ENCODE measurements at regions not wholly inside any gene's neighbourhood (a gene's known extent, or its start where the extent isn't known, plus 50 kb on each side); places are given as distances from the start of the nearest gene placed in this dataset.

DNA sequence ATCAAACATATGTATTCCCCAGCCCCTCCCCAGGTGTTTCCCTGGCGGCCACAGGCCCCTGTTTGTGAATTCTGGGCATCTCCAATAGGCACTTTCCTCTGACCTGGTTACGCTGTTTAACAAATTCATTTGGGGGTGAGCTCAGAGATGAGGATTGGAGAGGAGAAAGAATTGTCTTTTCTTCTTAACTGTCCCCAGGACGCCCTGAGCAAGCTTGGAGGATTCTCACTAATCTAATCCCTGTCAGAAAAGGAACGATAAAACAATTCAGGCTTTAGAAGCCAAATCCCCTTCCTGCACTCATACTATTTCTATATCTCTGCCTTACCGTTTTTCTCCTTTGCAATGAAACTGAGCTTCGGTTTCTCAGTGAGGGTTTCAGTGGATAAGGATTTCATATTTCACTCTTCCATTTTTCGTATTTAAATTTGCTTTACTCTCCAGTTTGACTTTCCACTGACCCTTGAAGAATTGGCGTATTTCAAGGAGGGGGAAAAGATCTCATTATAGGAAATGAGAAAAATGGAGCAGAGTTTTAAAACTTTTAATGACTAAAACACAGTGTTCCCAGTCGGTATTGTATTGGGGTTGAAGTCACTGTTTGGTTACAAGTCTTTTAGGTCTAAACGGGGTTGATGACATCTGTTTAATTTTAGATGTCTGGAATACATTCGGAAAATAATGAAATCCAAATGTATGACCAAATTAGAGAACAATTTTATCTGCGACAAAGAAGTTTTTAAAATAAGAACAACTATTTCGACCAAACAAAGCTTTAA is 180.1 kb downstream of the MACROH2A1 start:
- no peak for DNase-seq (ENCODE audit: low read depth in 2 of 2)

DNA sequence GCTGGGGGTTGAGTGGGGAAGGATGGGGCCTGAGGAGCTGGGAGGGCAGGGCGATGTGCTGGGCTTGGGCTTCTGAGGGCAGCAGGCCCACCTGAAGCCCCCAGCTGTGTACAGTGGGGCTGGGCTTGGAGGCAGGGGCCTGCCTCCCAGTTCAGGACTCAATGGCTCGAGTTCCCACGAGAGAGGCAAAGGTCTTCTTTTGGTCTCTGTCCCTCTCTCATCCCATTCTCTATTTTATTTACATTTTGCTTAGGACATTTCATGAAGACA is 180.6 kb downstream of the MACROH2A1 start:
- no peak for DNase-seq (ENCODE audit: low read depth in 2 of 2)

DNA sequence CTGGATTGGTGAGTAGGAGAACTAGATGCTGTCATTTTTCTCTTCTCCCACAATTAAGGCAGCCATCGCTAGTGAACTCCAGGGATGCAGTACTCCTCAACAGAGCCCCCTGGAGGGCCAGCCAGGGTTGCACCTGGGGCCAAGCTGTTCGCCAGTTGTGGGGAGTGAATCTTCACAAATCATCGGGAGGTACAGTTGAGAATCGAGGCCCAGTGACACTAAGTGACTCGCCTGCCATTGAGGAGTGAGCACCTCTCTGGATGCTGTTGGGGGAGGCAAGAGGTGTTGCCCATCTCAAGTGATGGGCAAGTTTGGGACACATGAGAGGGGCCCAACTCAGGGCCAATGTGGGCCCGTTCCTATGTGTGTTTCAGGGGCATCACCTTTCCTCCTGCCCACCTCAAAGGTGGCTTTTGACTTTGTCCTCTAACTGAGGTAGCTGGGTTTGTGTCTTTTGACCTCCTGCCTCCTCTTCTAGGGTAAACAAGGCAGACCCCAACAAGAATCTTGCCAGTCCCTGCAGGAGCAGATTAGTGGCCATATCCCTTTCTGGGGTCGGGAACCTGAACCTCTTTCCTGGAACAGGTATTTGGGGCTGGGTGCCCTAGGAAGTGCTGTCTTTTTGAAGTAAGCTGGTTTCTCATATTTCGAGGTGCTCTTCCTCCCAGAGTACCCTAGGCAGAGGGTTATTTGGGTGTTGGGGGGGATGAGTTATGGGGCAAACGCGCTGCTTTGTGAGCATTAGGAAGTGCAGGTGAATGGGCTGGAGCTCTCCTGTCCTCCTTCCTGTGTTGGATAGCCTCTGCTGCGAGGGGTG is 181.2 kb downstream of the MACROH2A1 start:
- DNase-seq (ENCODE audit: low read depth in 2 of 2) = no peak

DNA sequence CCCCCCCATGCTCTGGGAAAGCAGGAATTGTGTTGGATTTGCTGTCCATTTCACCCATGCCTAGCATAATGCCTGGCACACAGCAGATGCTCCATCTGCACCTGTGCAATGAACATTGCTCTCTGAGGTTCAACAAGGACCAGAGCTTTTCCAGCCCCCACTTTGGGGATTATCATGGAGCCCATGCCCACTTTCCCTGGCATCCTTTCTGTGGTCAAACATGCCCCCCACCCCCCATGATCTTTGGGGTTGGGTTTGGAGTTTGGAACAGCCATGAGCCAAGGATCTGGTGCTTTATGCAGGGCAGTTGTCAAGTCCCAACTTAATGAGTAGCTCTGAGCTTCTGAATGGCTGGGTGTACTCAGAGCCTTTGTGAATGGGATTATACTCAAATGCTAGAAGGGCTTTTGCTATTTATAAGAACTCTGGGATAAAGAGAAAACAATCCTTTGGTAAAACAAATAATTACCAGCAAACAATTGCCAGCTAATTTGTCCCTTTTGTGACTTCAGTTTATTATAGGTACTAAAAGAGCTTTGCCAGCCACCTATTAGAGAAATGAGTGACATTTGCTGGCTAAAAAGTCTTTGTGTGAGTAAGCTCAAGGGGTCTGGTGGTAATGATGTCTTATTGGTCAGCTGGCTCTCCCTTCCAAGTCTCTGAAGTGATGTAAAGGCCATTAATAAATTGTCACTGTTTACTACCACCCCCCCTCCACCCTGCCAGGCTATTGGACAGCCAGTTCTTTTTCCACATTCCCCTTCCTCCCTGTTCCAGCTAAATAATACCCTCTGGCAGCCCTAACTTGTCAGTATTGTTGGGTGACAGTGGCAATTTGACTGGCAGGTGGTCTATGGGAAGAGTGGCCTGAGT is 182.3 kb downstream of the MACROH2A1 start:
- DNase-seq (ENCODE audit: low read depth in 2 of 2) = no peak

DNA sequence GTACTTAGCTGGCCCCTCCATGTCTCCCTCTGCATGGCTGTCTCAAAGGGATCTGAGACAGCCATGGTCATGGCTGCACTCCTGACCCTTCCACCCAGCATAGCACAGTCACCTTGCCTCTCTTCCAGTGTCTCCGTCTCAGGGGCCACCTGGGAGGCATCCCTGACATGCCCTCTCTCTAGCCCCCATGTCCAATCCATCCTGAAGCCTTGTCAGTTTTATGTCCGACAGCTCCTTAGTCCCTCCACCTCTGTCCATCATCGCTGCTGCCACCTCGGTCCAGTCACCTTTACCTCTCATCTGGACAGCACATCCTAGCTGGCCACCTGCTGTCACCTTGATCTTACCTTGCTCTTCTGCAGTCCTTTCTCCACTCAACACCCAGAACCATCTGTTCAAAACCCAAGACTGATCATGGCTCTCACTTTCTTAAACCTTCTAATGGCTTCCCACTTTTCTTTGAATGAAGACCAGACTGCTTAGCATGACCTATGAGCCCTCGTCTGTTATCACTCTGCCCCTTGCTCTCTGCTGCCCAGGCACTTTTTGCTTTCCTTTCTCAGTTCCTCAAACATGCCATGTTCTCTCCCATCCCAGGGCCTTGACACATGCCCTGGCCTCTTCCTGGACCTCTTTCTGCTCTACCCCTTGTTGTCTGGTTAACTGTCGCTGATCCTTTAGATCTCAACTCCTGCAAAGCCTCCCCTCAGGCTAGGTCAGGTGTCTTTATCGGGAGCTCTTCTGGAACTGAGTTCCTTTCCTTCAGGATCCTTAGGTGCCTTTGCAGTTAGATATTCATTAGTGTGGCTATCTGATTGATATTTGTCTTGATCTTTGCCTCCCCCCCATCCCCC is 181.8 kb upstream of the PITX1 start:
- no peak for DNase-seq (ENCODE audit: low read depth in 2 of 2)

DNA sequence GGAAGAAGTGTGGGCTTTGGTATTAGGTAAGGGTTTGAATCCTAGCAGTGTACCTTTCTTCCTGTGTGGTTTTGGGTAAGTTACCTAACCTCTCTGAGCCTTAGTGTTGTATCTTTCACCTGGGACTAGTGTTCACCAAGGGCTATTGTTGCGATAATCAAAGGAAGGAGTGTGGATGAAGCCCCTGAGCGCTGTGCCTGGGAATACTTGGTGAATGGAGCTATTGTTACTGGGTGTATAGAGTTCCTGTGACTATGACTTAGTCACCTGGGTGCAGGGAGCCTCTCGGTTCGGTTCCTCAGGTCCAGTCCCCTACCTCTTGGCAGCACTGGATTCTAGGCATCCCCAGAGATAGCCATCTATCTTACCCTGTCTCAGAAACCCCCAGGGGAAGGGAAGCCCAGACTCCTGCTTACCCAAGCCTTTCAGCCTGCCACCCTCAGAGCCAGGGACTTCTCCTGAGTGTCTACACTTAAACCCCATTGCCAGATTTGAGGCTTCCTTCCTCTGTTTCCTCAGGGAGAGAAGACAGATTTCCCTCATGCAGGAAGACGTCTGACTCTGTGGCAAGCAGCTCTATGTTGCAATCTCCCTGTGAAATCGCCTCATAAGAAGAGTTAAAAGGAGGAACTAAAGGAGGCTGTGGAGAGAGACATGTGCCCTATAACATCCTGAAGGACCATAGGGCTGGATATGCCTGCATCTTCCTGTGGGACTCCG is 181.0 kb upstream of the PITX1 start:
- DNase-seq (ENCODE audit: low read depth in 2 of 2) = no peak

DNA sequence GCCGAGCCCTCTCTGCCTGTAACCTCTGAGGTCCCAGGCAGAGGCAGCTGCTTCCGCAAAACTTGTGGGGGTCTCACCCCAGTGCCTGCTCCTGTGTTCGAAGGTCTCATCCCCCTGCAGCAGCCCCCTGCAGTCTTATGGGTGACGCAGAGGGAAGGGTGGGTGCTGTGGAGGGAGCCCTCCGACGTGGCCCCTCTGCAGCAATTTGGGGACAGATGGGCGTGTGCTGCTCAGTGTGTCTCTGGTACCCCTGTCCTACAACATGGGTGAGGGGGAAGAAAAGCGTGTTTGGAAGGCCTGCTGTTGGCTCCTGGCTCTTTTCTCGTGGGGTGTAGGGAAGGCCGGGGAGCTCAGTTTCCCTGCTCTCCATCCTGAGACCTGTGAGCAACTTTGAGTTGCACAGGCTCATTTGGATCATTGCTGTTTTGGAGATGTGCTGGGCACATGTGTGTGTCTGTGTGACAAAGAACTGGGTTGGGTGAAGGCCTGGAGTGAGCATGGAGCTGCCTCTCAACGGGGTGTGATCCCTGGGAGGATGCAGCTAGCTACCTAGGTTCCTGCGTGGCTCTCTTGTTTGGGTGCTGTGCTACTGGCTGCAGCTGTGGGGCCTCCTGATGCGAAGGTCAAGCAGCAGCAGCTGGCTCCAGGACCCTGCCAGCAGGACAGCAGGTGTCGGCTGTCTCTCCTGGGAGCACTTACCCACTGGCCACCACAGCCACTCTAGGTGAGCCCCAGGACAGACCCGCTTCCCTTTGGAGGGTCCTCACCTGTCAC is 179.6 kb upstream of the PITX1 start:
- DNase-seq (ENCODE audit: low read depth in 2 of 2) = no peak

DNA sequence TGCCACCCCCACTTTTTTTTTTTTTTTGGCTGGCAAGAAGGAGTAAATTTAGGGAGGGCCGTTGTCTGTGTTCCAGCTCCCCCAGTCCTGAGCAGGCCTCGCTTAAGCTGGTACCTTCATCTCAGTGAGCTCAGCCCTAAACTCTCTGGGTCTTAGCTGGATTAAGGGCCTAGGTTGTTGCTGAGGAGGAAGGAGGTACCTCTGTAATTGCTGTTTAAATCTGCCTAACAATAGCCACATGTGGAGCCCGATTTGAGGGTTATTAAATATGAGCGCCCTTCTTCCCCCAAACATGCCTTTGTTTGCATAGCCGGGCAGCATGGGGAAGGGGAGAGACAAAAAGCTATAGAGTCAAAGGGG is 179.0 kb upstream of the PITX1 start:
- no peak for DNase-seq (ENCODE audit: low read depth in 2 of 2)

DNA sequence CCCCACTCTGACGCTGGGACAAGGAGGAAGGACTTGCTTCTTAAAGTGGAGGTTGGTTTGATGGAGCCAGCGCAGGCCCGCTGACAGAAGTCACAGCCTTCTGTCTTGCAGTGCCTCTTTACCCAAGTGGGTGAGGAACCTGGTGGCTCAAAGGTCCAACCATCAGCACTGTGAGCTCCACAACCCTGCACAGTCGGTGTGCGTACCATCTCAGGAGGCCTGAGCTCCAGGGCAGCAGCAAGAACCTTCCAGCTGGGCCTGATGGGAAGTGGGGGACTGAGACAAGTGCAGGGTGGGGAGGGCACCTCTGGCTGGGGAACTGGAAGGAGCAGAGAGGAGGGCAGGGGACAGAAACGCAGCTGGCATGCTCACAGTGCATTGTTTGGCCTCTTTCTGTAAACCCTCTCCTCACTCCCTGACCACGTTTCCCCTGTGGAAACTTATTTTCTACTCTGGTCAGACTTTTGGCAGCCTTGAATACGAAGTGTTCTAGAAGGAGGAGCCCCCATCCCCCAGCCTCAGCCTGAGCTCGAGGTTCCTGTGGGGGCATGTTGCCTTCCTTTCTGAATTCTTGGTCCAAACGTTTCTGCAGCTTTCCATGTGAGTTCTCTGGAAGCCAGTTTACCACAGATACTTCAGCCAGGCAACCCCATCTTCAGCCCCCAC is 178.5 kb upstream of the PITX1 start:
- DNase-seq (ENCODE audit: low read depth in 2 of 2) = no peak

DNA sequence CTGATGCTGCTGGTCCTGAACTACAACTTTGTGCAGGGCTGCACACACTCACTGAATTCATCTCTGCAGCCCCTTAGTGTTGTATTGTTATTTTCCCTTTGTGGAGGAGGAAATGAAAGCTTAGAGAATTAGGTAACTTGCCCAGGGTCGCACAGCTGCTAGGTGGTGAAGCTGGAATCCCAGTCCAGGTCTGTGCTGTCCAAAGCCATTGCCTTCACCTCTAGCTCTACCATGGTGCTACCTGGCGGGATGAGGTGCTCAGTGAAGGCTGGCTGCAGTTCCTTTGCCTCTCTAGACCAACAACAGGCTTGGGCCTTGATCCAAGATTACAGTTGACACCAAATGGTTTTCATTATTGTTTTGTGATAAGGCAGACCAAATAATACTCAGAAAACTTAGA is 177.8 kb upstream of the PITX1 start:
- no peak for DNase-seq (ENCODE audit: low read depth in 2 of 2)

DNA sequence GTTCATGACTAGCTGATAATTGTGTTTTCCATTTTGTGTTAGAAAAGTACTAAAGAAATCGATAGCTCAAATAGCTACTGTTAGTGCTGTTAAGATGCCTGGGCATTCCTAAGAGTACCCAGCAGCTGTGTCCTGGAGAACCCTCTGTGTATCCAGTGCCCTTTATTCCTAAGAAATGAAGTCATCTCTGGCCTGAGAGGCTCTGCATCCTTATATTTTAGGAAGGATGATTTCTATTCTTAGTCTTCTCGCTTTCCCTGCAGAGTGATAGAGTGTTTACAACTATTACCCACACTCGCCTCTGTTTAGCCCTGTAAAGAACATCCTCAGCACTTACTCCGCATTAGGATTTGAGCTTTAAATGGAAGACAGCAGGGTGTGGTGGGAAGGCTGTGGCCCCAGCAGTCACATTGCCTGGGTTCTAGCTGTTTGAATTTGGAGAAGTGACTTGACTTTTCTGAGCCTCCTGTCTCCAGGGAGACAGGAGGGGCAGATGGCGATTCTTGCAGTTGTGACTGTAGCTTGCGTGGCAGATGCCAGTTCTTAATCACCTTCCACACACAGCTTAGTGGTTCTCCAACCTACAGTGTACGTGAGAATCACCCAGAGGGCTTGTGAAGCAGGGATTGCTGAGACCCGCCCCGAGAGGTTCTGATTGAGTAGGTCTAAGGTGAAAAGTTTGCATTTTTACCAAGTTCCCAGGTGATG is 177.2 kb upstream of the PITX1 start:
- DNase-seq (ENCODE audit: low read depth in 2 of 2) = no peak

DNA sequence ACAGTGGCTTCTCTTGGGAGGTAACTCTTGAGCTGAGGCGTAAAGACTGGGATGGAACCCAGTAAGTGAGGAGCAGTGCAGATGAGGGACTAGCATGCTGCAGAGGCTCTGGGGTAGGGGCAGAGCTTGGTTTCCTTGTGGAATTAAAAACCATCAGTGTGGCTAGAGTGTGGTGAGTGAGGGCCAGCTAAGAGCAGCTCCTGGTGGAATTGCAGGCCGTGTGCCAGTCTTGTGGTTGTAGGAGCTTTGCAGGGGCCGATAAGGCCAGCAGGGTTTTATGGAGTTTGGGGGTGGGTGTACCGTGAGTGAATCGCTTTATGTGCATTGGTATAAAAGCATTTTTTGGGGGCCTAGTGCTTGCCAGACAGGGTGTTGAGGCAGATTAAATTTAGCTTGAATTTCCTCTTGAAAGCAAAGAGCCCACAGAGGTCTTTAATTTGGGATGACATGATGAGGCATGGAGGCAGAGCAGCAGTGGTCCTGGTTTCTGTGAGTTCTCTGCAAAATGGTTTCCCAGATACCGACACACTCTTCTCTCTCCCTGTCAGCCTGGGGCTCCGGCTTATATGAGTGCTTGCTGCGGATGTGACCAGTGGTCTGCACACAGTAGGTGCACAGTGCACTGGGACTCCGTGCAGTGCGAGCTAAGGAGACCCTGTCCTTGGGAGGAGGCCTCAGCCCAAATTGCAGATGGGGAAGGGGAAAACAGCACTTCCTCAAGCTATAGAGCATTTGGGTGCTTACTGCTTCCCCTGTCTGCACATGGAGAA is 176.4 kb upstream of the PITX1 start:
- DNase-seq (ENCODE audit: low read depth in 2 of 2) = no peak

DNA sequence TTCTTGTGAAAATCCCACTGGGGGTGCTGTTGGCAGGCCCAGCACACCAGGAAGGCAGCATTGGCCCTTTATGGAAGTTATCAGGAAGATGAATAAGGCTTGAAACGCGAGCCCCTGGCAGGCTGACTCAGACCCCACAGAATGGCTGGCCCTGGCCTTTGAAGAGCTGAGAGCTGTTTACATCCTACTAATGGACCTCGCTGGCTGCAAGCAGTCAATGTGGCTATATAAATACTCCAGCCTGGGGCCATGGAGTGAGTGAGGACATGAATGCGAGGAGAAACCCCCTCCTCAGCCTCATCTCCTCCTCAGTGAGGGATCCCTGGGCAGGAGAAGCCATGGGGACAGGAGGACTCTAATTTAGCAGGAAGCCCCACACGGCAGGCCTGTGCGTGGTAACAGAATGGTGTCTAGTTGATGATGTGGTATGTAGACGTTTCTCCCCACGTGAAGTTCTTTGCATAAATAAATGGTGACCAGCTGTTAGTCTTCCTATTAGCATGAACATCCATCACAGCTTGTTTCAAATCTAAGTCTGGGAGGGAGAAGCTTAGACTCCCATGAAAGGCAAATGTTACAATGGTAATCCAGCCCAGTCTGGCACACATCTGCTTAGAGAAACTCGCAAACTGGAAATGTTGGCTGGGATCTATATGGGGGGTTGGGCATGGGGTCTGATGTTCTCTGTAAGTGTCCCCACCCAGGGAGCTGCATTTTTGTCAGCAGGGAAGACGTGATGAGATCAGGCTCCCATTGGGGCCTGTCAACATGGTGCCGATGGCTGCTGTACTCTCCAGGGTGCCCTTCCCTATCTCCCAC is 175.1 kb upstream of the PITX1 start:
- DNase-seq (ENCODE audit: low read depth in 2 of 2) = no peak

DNA sequence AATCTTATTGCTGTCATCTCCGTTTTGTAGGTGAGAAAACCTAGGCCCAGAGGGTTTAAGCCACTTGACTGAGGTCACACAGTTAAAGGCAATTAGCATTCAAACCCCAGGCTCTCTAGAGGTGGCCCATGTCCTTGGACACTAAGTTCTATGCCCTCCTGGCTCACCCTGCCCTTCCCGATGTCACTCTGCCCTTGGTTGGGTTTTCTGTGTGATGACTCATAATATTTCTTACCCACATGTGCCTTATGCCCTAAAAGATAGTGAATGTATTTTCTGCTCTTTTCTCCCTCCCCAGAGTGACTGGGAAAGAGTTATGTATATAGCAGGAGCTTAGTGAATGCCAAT is 174.5 kb upstream of the PITX1 start:
- DNase-seq (ENCODE audit: low read depth in 2 of 2) = no peak

DNA sequence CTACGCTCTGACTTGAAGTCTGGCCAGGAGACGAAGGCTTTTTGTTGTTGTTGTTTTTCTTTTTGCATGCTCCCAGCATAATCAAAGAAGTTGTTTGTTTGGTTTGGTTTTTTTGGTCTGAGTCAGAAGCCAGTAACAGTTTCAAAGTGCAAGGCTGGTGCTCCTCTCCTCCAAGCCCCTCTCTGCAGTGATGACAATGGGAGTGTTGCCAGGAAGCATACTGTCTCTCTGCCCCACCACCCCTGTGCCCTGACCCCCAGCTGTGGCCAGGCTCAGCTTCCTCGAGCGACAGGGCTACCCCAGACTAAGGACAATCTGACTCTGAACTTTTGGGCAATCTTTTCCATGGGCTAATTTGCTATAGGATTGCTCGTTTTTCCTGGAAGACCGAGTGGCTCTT is 173.8 kb upstream of the PITX1 start:
- DNase-seq (ENCODE audit: low read depth in 2 of 2) = no peak

DNA sequence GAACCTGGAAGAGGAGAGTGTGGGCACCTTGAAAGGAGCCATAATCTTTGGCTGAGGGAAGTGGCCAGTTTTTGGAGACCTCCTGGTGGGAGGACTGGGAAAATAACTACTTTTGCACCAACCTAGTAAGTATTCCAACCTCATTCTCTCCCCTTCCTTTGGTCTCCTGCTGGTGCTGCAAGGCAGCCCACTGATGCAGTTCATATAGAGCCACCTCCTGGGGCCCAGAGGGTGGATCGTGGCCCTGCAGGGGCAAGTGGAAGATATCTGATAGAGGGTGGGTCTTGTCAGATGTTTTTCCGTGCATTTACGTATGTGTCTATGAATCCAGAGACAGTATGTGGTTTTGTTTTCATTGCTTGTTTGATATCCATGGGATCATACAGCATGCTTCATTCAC is 172.8 kb upstream of the PITX1 start:
- DNase-seq (ENCODE audit: low read depth in 2 of 2) = no peak

DNA sequence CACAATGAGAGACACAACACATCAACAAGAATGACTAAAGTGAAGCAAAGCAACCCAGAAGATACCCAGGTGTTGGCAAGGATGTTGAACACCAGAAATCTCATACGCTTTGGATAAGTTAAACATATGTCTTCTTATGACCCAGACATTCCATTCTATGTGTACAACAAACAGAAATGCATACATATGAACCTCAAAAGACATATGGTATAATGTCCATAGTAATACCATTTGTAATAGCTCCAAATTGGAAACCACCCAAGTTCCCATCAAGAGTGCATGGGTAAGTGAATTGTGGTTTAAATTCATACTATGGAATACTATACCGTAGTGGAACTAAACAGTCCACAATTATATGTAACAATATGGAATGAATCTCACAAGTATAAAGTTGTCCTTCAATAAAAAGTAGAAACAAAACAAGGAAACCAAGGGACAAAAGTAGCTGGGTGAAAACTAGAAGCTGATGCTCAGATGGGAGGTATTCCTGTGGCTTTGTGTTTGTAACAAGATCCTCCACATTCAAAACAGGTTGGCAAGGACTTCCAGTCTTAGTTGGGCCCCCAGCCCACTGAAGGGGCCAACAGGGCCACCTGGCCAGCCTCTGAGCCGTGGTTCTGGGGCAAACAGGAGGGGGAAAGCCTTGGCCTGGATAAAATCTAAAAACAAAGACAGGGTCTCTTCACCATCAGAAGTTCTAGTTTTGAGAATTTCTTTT is 171.8 kb upstream of the PITX1 start:
- DNase-seq (ENCODE audit: low read depth in 2 of 2) = no peak

All from stimulated activated CD4-positive, alpha-beta T cell treated with anti-CD3 and anti-CD28 coated beads, Interleukin-1b, Interleukin-23, amount 100 ng/mL, for 4 hours (primary cell).